ENCODE measurements at regions not wholly inside any gene's neighbourhood (a gene's known extent, or its start where the extent isn't known, plus 50 kb on each side); places are given as distances from the start of the nearest gene placed in this dataset.

GRCh38 chr5:84623019-84623418 lies 238.3 kb upstream of the EDIL3 start:
- TF ChIP-seq, protein P1, sequence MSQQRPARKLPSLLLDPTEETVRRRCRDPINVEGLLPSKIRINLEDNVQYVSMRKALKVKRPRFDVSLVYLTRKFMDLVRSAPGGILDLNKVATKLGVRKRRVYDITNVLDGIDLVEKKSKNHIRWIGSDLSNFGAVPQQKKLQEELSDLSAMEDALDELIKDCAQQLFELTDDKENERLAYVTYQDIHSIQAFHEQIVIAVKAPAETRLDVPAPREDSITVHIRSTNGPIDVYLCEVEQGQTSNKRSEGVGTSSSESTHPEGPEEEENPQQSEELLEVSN (IDR thresholded peaks at IDR 0.05) = no peak
- TF ChIP-seq PHF8 (conservative IDR thresholded peaks at IDR 0.05; ENCODE audit: low read depth, low read length) (no peak), TBP (IDR thresholded peaks at IDR 0.05; ENCODE audit: low read depth, low read length) (no peak), TEAD4 (IDR thresholded peaks at IDR 0.05; ENCODE audit: low read depth, low read length) (no peak), SP1 (IDR thresholded peaks at IDR 0.05; ENCODE audit: low read depth, low read length) (no peak), CTCF (IDR thresholded peaks at IDR 0.05; ENCODE audit: control extremely low read depth in 1 of 3, insufficient read depth in 1 of 3, low read depth in 1 of 3, low read length in 3 of 3) (no peak)

All from H1 (cell line).